GM21723 (cell line): ENCODE measurements at regions not wholly inside any gene's neighbourhood (a gene's known extent, or its start where the extent isn't known, plus 50 kb on each side); places are given as distances from the start of the nearest gene placed in this dataset.

Experiments
- ATAC-seq: cut with Tn5 transposase; IDR thresholded peaks from one replicate; pipeline ENCODE4 v1.9.1; 2021; ENCODE audit warnings: mild to moderate bottlenecking, moderate library complexity; ENCODE audit not compliant: unreplicated experiment

DNA sequence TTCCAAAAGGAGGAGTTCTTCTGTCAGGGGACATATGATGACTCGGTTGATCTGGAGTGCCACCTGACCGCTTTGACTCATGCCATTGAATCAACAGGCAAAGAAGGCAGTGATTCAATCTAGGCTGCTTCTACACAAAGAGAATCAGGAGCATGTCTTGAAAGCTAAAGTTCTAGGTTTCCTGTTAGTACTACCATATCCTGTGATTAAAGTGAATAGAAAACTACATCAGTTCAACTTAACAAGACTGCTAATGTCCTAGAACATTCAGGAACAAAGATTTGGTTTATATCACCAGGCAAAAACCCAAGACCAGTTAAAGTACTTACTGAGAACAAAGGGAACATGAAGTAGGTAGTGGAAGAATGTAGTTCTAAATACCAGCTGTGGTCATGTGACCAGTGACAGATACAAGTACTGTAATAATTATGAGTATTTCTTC lies 216.8 kb upstream of the SGK1 start:
- no peak for ATAC-seq

DNA sequence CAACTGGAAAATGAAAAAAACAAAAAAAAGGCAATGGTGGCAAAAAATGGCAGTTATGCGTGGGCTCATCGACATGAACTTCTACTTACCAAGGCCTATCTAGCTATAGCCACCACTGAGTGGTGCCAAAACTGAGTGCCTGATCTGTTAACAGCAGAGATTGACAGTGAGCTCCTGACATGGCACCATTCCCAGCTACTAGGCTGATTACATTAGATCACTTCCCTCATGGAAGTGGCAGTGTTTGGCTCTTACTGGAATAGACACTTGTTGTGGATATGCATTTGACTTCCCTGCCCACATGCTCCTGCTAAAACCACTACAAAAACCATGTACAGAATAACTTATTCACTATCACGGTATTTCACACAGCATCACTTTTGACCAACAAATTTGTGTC lies 216.1 kb upstream of the SGK1 start:
- ATAC-seq = no peak

DNA sequence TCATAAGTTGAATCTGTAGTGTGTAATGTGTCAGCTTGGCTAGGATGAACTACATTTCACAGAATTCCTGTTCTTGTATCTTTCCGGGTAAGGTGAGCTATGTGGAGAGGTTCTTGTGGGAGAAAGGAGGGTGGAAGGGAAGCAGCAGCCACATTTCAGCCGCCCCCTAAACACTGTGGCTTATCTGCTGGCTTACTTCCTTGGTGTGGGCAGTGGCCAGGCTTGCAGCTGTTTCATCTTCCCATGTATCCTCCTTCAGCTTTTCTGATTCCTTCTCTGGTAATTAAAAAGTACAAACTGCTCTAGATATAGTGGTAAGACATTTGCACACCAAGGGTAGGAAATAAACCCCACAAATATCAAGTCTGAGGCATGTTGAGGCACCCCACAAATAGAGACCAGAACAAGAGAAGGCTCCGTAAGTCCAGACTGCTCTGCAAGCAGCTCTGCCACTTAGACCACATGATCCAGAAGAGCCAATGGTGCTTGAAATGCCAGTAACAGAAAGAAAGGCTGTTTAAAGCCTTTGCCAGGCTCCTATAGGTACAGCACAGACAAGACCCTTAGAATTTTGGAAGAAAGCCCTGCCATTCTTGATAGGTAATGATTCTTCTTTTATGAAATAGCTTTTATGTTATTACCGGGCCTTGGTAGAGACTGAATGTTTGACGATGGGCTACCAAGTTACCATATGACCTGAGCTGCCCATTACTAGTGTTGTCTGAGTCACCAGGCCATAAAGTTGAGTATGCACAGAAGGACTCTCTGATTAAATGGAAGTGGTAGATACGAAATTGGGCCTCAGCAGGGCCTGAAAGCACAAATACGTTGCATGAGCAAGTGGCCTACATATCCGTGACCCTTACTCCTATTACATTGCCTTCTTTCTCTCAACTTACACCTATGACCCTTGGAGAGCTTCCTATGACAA lies 215.0 kb upstream of the SGK1 start:
- no peak for ATAC-seq

DNA sequence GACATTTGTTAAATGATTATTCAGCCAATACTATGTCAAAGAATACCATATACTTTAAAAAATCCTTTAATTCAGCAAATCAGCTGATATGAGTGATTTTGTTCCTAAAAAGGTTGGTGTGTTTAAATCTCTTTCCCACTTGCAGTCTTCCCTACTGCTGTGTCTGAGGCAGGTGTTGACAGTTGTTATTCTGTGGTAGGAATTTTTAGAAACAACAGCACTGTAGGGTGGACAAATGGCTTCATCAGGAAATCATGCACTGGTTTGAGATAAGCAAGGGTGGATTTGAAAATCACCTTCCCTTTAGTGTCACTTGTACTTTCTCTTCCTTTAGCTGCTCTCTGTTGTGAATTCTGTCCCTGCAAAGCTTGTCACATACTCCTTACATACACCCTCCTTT lies 213.7 kb upstream of the SGK1 start:
- no peak for ATAC-seq

DNA sequence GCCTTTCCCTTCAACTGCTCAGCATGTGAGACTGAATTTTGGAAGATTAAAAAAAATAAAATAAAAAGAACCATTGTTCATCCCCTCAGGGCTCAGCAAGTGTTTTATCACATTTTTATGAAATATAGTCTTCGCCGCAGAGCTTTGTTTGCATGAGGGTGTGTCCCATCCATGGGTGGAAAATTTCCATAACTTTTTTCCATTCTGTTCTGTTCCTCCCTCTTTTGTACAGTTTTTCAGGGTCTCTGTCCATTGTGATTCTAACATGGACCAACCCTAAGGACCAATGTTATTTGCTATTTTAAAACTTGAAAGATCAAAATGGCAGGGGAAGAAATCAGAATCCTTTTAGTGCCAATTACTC lies 213.3 kb upstream of the SGK1 start:
- no peak for ATAC-seq

DNA sequence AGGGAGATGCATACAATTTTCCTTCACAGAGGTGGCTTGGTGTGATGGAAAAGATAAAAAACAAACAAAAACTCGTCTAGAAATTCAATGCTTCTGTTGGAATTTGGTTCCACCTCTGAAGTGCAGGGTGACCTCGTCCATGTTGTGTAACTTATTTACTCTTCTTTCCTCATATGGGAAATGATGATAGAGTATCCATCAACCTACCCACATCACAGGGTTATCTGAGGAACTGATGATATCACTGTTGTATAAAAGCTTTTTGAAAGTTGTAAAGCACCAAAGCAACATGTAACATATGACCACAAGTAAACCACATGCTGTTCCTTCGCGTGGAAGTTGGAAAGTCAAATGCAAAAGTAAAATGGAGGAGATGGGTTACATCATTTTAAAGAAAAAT lies 212.0 kb upstream of the SGK1 start:
- no peak for ATAC-seq

DNA sequence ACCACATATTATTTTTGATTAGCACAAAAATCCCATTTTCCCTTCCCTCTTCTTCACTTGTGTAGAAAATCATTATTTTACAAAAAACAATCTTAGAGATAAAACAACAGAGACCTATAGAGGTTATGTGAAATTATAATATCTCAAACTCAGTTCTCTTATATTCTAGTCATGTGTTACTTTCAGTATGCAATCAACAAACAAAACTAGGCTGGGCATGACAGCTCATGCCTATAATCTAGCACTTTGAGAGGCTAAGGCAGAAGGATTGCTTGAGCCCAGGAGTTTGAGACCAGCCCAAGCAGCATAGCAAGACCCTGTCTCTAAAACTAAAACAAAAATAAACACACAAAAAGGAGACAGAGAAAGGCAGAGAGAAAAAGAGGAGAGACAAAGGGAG lies 211.4 kb upstream of the SGK1 start:
- ATAC-seq = no peak

DNA sequence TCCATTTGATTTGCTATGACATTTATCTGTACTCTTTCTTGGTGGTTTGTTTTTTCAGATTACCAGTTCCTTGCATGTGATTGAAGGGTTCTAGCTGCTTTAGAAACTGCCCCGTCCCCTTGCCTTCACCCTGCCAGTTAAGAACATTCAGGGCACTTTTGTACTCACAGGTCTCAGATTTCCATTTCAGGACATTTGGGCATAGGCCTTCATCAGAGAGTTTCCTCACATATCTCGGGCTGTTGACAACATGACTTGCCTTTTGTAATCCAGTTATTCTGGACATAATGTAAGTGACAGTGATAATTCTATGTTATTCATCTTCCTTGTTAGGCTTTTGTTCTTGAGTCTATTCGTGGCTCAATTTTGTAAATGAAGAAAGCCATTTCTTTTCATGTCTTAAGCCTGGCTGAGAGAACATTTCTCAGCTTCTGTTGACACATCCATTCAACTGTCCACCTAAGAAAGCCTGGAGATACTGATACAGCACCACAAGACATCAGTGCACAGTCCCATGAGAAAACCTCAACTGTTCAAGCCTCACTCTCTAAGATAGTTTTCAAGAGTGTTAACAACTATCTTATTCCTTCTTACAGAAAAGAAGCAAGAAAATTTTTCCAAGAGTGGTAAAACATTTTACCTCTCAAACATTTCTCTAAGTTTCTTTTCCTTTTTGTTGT lies 209.3 kb upstream of the SGK1 start:
- ATAC-seq = no peak

DNA sequence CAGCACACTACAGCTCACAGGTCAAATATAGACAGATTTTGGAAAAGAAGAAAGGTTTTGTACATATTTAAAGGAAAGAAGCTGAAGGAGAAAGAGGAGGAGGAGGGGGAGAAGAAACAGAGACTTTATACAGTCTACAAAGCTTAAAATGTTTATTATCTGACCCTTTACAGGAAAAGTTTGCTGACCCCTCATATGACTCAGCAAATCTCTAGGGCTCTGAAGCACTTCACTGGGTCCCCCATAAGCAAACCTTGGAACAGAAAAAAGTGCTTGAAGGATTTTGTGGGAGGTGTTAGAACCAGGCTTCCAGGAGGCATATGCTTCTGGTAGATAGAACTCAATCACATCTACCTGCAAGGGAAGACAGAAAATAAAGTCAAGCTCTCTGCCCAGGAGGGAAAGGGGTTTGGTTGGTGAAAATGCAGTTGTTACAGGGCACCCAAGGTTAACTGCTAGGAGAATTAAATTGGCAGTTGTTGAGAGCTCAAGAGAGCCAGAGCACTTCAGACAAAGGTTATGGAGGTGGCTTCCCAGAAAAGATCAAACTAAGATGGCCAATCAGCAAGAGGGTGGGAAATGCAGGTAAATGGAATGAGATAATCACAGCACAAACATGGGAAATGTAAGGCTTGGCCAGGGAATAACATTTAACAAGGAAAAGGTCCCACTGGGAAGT lies 207.4 kb upstream of the SGK1 start:
- no peak for ATAC-seq

DNA sequence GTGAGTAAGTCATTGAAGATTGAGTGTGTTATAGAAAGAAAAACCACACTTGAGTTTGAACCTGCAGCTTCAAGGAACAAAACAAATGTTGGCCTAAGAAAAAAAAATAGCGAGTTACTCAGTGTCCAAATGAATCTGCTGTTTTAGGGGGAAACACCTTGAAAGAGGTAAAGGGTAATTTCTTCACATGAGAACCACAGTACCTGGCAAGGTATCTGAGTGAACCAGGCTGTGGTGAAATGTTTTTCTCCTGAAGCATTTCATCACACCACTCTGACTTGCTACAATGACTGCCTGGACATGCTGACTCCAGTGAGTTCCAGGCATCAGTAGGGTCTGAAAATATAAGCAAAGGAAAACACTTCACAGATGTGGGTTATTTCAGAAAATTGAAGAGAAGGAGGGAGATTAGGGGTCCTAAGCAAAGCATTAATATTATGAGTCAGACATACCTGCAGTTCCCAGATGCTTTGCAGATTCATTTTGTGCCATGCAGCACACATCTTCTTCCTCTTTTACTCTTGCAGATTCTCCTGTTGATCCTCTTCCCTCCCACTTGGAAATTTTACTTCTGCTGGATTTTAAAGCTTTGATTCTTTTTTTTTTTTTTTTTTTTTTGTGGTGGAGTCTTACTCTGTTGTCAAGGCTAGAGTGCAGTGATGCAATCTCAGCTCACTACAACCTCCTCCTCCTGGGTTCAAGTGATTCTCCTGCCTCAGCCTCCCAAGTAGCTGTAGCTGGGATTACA lies 206.2 kb upstream of the SGK1 start:
- no peak for ATAC-seq

DNA sequence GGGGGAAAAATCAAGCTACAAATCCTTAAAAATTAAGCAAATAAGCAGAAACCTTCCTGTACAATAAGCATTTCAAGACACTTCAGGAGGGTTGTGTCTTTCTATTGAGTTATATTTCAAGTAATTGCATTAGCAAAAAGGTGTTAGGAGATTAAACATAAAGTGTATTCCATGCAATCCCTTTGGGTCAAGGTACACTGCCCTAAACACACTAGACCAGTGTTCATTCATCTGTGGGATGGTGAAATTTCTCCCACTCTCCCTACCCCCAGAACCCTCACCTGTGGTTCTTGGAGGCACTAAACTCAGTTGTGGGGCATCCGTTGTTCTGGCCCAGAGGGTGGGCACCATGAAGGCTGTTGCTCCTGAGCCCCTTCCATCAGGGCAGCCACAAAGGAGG lies 205.1 kb upstream of the SGK1 start:
- ATAC-seq = no peak

DNA sequence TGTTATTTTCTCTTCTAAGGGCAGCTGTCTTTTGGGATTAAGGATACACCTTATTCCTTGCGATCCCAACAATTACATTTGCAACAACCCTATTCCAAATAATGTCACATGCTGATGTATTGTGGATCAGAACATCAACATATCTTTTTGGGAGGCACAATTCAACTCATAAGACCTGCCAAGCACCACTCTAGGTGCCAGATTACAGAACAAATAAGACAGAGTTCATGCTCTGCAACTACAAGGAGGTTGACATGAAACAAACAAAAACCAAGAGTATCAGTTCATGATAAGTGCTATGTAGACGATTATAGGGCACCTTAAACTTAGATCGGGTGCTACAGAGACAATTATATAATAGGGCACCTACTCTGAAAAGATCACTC lies 203.2 kb upstream of the SGK1 start:
- no peak for ATAC-seq

DNA sequence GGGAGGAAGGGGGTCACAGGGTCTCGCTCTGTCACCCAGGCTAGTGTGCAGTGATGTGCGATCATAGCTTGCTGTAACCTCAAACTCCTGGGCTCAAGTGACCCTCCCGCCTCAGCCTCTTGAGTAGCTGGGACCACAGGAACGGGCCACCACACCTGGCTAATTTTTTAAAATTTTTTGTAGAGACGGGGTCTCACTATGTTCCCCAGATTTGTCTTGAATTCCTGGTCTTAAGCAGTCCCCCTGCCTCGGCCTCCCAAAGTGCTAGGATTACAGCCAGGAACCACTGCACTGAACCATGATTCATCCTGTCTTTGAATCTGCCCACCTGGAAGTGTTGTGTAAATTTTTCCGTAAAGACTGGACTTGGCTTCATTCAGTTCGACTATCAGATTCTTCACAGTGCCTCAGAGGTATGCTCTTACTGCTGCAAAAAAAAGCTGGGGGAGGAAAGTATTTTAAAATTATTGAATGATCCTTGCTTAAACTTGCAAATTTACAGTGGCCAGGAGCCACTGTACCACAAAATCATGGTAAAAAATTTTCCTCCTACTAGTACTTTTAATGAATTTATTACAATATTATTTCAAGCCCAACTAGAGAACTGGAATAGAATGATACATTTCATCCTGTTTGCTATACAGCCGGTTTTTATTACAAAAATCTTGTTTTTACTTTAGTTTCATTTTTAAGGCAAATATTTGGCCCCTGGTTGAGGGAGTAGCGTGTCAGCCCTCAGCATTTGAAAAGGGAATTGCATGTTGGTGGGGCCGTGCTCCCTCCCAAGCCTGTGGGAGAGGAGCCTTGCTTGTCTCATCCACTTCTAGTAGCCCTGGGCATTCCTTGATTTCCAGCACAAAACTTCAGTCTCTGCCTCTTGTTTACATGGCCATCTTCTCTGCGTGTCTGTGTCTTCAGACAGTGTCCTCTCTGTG lies 202.5 kb upstream of the SGK1 start:
- no peak for ATAC-seq

DNA sequence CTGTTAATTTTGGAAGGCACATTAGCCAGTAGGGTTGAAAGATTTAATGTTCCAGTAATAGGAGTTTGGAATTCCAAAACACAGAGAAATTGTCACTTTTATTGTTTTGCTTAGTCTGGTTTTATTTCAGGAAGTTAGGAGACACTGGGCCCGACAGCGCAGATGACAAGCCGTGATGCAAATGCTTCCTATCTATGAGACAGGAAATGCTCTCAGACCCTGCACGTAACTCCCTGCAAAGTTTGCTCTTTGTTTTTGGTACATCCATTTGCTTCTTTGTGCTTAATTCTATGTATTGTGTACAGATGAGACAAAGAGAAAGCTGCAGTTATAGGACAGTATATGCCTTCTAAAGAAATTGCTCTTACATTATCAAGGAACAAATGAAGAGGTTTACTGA lies 201.6 kb upstream of the SGK1 start:
- no peak for ATAC-seq

DNA sequence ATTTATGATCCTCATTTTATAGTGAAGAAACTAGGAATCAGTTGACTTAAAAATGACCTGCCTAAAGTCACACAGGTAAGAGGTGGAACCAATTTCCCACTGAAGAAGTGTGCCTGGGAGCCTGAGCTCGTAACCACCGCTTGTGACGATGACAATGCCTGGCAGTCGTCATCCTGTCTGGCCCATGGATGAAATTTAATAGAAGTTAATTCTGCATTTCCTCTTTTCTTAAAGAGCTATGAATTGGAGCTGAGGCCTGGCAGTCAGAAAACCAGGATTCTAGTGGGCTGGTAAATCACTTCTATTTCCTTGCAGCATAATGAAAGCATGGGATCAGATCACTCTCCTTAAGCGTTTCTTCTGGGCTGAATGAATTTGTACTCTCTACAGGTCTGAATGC lies 200.0 kb upstream of the SGK1 start:
- no peak for ATAC-seq

DNA sequence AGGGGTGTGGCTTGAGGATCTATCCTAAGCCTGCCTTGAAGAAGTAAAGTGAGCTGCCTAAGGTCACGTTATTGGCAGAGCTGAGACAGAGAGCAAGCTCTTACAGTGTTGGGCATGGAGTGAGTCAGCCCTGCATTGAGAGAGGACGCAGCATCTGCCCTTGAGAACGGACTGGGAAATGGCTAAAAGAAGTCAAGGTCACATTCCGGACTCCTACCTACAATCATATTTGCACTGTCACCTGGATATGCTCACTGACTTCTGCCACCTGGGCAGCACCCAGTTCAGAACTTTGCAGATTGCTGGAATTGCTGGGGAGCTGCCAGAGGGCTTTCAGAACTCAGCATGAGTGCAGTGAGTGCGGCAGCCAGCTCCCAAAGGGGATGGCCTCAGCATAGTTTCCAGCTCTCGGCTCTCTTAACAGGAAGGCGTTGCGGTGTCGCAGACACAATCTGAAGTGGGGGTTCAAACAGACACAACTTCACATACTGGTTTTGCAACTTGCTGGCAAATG lies 199.3 kb upstream of the SGK1 start:
- ATAC-seq = no peak

DNA sequence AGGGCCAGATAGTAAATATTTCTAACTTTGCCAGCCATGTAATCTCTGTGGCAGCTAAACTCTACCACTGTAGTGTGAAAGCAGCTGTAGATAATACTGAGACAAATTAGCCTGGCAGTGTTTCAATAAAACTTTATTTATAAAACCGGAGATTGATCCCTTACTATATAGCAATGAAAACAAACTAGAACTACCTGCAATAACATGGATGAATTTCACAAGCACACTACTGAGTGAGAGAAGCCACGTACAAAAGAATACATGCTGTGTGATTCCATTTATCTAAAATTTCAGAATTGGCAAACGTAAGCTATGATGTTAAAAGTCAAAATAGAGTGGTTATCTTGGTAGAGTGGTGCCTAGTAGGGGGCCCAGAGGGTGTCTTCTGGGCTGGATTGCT lies 198.7 kb upstream of the SGK1 start:
- ATAC-seq = no peak

DNA sequence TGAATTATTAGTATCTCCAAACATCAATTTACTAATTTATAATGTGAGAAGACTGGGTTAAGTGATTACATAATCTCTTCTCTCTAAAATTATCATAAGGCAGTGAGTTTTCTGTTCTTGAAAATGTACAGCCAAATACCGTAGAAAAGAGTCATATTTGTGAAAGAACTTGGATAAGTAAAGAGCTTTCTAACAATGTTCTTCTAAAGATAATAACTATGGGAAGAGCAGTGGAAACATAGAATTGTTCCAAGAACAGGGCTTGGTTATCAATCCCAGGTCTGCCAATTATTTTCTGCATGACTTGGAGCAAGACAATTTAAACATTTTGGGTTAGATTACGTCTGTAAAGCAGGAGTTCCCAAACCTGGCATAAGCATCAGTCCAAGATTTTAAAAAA lies 198.1 kb upstream of the SGK1 start:
- no peak for ATAC-seq

DNA sequence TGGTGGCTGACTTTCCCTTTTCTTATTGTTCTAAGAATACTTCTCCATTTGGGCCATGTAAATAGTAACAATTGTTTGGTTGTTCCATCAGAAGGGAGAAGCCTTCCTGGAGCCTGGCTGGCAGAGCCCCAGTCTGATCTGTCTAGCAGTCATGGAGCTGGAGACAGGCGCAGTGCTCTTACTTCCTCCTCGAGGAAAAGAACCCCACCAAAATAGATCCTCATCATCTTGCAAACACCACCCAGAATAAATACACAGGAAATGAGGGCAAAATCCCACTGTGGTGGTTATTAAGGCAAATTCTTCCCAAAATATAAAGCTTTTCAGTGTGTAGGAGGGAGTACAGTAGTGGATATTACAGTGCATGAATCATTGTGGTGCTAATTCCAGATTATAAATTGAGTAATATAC lies 195.1 kb upstream of the SGK1 start:
- no peak for ATAC-seq
